ENCODE measurements at regions not wholly inside any gene's neighbourhood (a gene's known extent, or its start where the extent isn't known, plus 50 kb on each side); places are given as distances from the start of the nearest gene placed in this dataset.

GRCh38 chr6:71047417-71047816, 90.6 kb upstream of the B3GAT2 start:
- no peak for DNase-seq (ENCODE audit: low spot score in 2 of 2)
- no peak for TF ChIP-seq POLR2A (IDR thresholded peaks at IDR 0.05)
- TF ChIP-seq, protein P1, sequence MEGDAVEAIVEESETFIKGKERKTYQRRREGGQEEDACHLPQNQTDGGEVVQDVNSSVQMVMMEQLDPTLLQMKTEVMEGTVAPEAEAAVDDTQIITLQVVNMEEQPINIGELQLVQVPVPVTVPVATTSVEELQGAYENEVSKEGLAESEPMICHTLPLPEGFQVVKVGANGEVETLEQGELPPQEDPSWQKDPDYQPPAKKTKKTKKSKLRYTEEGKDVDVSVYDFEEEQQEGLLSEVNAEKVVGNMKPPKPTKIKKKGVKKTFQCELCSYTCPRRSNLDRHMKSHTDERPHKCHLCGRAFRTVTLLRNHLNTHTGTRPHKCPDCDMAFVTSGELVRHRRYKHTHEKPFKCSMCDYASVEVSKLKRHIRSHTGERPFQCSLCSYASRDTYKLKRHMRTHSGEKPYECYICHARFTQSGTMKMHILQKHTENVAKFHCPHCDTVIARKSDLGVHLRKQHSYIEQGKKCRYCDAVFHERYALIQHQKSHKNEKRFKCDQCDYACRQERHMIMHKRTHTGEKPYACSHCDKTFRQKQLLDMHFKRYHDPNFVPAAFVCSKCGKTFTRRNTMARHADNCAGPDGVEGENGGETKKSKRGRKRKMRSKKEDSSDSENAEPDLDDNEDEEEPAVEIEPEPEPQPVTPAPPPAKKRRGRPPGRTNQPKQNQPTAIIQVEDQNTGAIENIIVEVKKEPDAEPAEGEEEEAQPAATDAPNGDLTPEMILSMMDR (IDR thresholded peaks at IDR 0.05) = no peak
- H3K4me3 ChIP-seq (ENCODE audit: low read depth, poor library complexity, severe bottlenecking) = no peak overlapping the region
- 91 to 94% methylated on average over 4 of the region's 4 CpGs for WGBS, 2 donors
- intact Hi-C loops (cut with DNase I; ENCODE audit: low total_unique reads) = no loop called here

GRCh38 chr6:71048320-71049164, 91.7 kb upstream of the B3GAT2 start:
- WGBS, 2 donors = 74 to 78% methylated on average over 4 of the region's 4 CpGs
- no peak for TF ChIP-seq POLR2A (IDR thresholded peaks at IDR 0.05)
- TF ChIP-seq, protein P1 (IDR thresholded peaks at IDR 0.05) = no peak
- DNase-seq (ENCODE audit: low spot score in 2 of 2) = no peak
- intact Hi-C loops (cut with DNase I; ENCODE audit: low total_unique reads) = no loop called here
- H3K4me3 ChIP-seq (ENCODE audit: low read depth, poor library complexity, severe bottlenecking) = no peak overlapping the region

DNA sequence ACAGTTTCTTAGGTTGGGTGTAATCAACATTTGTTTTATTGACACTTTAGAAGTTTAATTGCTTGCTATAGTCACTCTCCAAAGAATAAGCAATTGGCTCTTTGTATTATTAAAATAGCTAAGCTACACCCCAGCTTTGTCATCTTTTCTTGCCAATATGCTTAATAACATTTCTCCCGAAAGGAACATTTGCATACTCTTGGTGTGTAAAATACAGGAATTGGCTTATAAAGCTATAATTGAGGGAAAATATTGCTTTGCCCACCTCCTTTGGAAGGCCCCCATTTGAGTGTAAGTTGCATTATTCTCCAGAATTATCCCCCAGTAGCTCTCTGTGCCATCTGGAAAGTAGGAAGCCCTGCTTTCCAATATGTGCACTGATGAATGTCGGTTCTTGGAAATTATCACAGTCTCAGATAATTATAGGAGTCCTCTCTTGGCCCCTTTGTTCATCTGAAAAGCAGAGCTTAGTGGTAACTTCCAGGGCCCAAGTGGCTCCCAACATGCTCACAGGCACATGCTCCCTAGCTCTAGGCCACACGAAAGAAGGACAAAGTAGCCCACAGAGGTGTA, 92.4 kb upstream of the B3GAT2 start:
- WGBS, 2 donors = 77 to 83% methylated on average over 3 of the region's 3 CpGs
- no peak for DNase-seq (ENCODE audit: low spot score in 2 of 2)
- intact Hi-C loops (cut with DNase I; ENCODE audit: low total_unique reads) = no loop called here

DNA sequence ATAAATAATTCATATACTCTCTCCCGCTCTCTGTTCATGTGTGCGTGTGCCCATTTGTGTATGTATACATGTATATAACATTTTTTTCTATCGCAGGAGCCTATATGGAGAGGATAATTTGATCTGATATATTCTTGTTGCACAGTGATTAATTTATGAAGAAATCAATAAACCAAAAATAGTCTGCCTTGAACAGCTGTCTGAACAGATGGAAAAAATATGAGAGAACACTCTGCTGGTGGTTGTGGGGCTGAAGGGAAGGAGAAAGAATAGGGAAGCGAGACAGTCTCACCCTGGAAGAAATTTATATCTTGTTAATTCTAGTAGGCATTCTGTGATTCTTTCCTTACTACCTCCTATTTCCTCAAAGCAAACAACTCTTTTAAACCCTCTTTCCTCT, 96.6 kb upstream of the B3GAT2 start:
- 81 to 83% methylated on average over 4 of the region's 4 CpGs for WGBS, 2 donors
- TF ChIP-seq, protein P1 (IDR thresholded peaks at IDR 0.05) = no peak
- no peak for TF ChIP-seq POLR2A (IDR thresholded peaks at IDR 0.05)
- no peak overlapping the region for H3K4me3 ChIP-seq (ENCODE audit: low read depth, poor library complexity, severe bottlenecking)
- no peak for DNase-seq (ENCODE audit: low spot score in 2 of 2)
- intact Hi-C loops (cut with DNase I; ENCODE audit: low total_unique reads) = no loop called here

More for the DNA sequence above, 92.4 kb upstream of the B3GAT2 start:
- no peak overlapping the region for H3K4me3 ChIP-seq (ENCODE audit: low read depth, poor library complexity, severe bottlenecking)
- no peak for TF ChIP-seq POLR2A (IDR thresholded peaks at IDR 0.05)
- TF ChIP-seq, protein P1 (IDR thresholded peaks at IDR 0.05) = no peak

DNA sequence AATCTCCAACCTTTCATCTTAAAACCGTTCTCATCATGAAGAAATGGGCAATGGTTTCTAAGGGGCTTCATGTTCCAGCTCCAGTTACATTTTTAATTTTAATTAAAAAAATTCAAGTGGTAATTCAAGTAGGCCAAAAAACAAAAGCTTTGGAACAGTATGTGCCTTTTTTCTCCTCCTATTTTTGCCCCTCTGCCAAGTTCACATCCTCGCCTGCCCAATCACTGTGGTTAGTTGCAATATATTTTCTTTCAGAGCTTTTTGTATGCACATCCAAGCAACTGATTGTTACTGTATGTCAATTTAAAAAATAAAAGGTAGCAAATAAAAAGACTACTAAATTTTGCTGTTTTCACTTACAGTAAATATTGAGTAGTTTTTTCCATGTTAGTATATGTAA, 99.8 kb upstream of the B3GAT2 start:
- DNase-seq (ENCODE audit: low spot score in 2 of 2) = no peak
- WGBS, 2 donors = 23 to 26% methylated on average over 2 of the region's 2 CpGs
- TF ChIP-seq, protein P1 (IDR thresholded peaks at IDR 0.05) = no peak
- TF ChIP-seq POLR2A (IDR thresholded peaks at IDR 0.05) = no peak
- intact Hi-C loops (cut with DNase I; ENCODE audit: low total_unique reads) = no loop called here
- H3K4me3 ChIP-seq (ENCODE audit: low read depth, poor library complexity, severe bottlenecking) = no peak overlapping the region

All from lower leg skin (tissue), 4 donors.